ENCODE measurements at regions not wholly inside any gene's neighbourhood (a gene's known extent, or its start where the extent isn't known, plus 50 kb on each side); places are given as distances from the start of the nearest gene placed in this dataset.

- Histone ChIP-seq H3K4me1 (ENCODE audit: insufficient read depth, low read length, poor library complexity, severe bottlenecking) (no peaks in the 10 kb centered on the region), H3F3A (ENCODE audit: low read depth) (no peaks in the 10 kb centered on the region), H3K27me3 (ENCODE audit: insufficient read depth, low read length, poor library complexity, severe bottlenecking) (no peaks in the 10 kb centered on the region), H3K79me2 (ENCODE audit: insufficient read depth, low read length) (no peaks in the 10 kb centered on the region), H3K9me2 (replicated peaks; ENCODE audit: low read depth, low read length) (no peaks in the 10 kb centered on the region), H3K36me3 (ENCODE audit: insufficient read depth, low read length) (no peaks in the 10 kb centered on the region), H4K20me1 (ENCODE audit: insufficient read depth, low read length, poor library complexity, severe bottlenecking) (no peaks in the 10 kb centered on the region), H3K4me3 (ENCODE audit: low read length, poor library complexity, severe bottlenecking) (no peak overlapping the region), H3K9ac (ENCODE audit: low read depth, low read length, poor library complexity, severe bottlenecking) (no peak overlapping the region), H2AFZ (ENCODE audit: low read length) (no peak overlapping the region), H3K9me3 (ENCODE audit: insufficient read depth, low read depth, low read length) (no peaks in the 10 kb centered on the region), H3K4me2 (ENCODE audit: low read depth, low read length, poor library complexity, severe bottlenecking) (no peak overlapping the region)
- TF ChIP-seq EZH2phosphoT487 (IDR thresholded peaks at IDR 0.05; ENCODE audit: borderline replicate concordance): no peak
- TF ChIP-seq CTCF (conservative IDR thresholded peaks at IDR 0.05; ENCODE audit: low read length): no peak
Measured at GRCh38 chr5:54361691-54362411, 51.5 kb upstream of the ARL15 start.

- Histone ChIP-seq H4K20me1 (ENCODE audit: insufficient read depth, low read length, poor library complexity, severe bottlenecking) (no peaks in the 10 kb centered on the region), H3K4me2 (ENCODE audit: low read depth, low read length, poor library complexity, severe bottlenecking) (no peak overlapping the region), H3K9me3 (ENCODE audit: insufficient read depth, low read depth, low read length) (no peaks in the 10 kb centered on the region), H3F3A (ENCODE audit: low read depth) (no peaks in the 10 kb centered on the region), H3K4me3 (ENCODE audit: low read length, poor library complexity, severe bottlenecking) (no peak overlapping the region), H3K27me3 (ENCODE audit: insufficient read depth, low read length, poor library complexity, severe bottlenecking) (no peaks in the 10 kb centered on the region), H3K79me2 (ENCODE audit: insufficient read depth, low read length) (no peaks in the 10 kb centered on the region), H3K4me1 (ENCODE audit: insufficient read depth, low read length, poor library complexity, severe bottlenecking) (no peaks in the 10 kb centered on the region), H3K9me2 (replicated peaks; ENCODE audit: low read depth, low read length) (no peaks in the 10 kb centered on the region), H3K36me3 (ENCODE audit: insufficient read depth, low read length) (no peaks in the 10 kb centered on the region), H3K9ac (ENCODE audit: low read depth, low read length, poor library complexity, severe bottlenecking) (no peak overlapping the region), H2AFZ (ENCODE audit: low read length) (no peak overlapping the region)
- TF ChIP-seq CTCF (conservative IDR thresholded peaks at IDR 0.05; ENCODE audit: low read length): no peak
- no peak for TF ChIP-seq EZH2phosphoT487 (IDR thresholded peaks at IDR 0.05; ENCODE audit: borderline replicate concordance)
Measured at GRCh38 chr5:54360925-54361662, 50.7 kb upstream of the ARL15 start.
